Stimulated activated CD8-positive, alpha-beta memory T cell treated with anti-CD3 and anti-CD28 coated beads, Interleukin-12 subunit alpha, Interleukin-12 subunit beta, amount 100 ng/mL, for 24 hours (primary cell): ENCODE measurements at regions not wholly inside any gene's neighbourhood (a gene's known extent, or its start where the extent isn't known, plus 50 kb on each side); places are given as distances from the start of the nearest gene placed in this dataset.

ENCODE experiments used
- DNase-seq: peaks from one replicate; pipeline ENCODE4 v3.0.0-alpha.2; 2020; ENCODE audit errors: extremely low read depth

- DNase-seq = no peak
Measured at GRCh38 chr3:193874512-193874911, 261.4 kb upstream of the HES1 start.

- no peak for DNase-seq
Measured at GRCh38 chr3:193874997-193875593, 260.9 kb upstream of the HES1 start.

GRCh38 chr3:193875601-193876321, 260.2 kb upstream of the HES1 start:
- no peak for DNase-seq

GRCh38 chr3:193879099-193879863, 256.7 kb upstream of the HES1 start:
- DNase-seq = no peak

- no peak for DNase-seq
Measured at GRCh38 chr3:193879864-193880242, 256.1 kb upstream of the HES1 start.

GRCh38 chr3:193882091-193882490, 253.9 kb upstream of the HES1 start:
- no peak for DNase-seq

GRCh38 chr3:193883551-193883950, 252.4 kb upstream of the HES1 start:
- DNase-seq = no peak

GRCh38 chr3:193884027-193884426, 251.9 kb upstream of the HES1 start:
- no peak for DNase-seq

- no peak for DNase-seq
Measured at GRCh38 chr3:193884652-193885051, 251.3 kb upstream of the HES1 start.

GRCh38 chr3:193885832-193886231, 250.1 kb upstream of the HES1 start:
- no peak for DNase-seq

GRCh38 chr3:193890016-193890897, 245.7 kb upstream of the HES1 start:
- DNase-seq = no peak

GRCh38 chr3:193894121-193894863, 241.7 kb upstream of the HES1 start:
- DNase-seq = no peak

GRCh38 chr3:193895409-193895808, 240.5 kb upstream of the HES1 start:
- no peak for DNase-seq

GRCh38 chr3:193896419-193896818, 239.5 kb upstream of the HES1 start:
- no peak for DNase-seq

- no peak for DNase-seq
Measured at GRCh38 chr3:193897288-193897687, 238.7 kb upstream of the HES1 start.

- no peak for DNase-seq
Measured at GRCh38 chr3:193897731-193898180, 238.2 kb upstream of the HES1 start.

- DNase-seq = no peak
Measured at GRCh38 chr3:193899001-193899400, 236.9 kb upstream of the HES1 start.

GRCh38 chr3:193901007-193901406, 234.9 kb upstream of the HES1 start:
- DNase-seq = no peak

- DNase-seq = no peak
Measured at GRCh38 chr3:193902607-193903511, 233.1 kb upstream of the HES1 start.

GRCh38 chr3:193903512-193903817, 232.5 kb upstream of the HES1 start:
- DNase-seq = no peak
